ENCODE measurements at regions not wholly inside any gene's neighbourhood (a gene's known extent, or its start where the extent isn't known, plus 50 kb on each side); places are given as distances from the start of the nearest gene placed in this dataset.
"Not testable (repeated sequence)": the region's sequence is repeated elsewhere in the genome, so short reads cannot be mapped to it uniquely, and the experiment has no call there.

- DNase-seq = no peak
Measured at GRCh38 chrX:116863029-116863428, 400.3 kb upstream of the CT83 start.

- no peak for DNase-seq
Measured at GRCh38 chrX:116862340-116862739, 399.6 kb upstream of the CT83 start.

- no peak for DNase-seq
Measured at GRCh38 chrX:116841290-116841689, 378.5 kb upstream of the CT83 start.

DNA sequence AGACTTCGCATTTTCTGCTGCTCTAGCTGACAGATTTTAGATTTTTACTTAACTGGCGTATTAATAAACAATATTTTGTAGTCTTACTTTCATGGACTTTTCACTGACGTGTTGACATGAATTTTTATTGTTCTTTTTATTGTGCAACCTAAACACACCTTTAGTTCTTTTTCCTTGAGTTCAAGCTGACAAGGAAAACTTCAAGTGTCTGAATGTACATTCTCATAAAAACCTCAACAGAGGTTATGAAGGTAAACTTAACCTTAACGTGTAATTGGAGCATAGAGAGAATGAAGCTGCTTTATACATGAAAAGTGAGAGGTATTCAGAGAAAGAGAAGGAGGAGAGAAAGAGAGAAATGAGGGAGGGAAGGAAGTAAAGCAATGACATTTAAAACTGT, 364.3 kb upstream of the CT83 start:
- DNase-seq = no peak

DNA sequence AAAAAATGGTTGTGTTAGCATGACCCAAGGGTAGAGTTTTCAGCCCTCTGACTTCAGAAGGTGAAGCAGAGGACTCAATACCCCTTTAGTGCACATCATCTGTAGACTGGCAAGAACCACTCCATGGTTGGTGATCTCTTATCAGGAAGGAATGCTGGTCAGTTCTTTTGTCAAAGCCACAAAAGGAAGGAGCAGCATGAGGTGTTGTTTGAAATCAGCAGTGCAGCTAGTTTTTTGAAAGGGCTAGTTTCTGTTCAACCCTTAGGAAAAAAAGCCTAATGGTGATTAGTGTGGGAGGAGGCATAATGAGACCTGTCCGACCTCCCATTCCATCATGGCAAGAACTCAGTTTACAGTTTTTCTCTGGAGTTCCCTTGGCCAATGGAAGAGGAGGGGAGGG, 362.0 kb upstream of the CT83 start:
- no peak for DNase-seq

- DNase-seq = no peak
Measured at GRCh38 chrX:116823677-116824076, 360.9 kb upstream of the CT83 start.

DNA sequence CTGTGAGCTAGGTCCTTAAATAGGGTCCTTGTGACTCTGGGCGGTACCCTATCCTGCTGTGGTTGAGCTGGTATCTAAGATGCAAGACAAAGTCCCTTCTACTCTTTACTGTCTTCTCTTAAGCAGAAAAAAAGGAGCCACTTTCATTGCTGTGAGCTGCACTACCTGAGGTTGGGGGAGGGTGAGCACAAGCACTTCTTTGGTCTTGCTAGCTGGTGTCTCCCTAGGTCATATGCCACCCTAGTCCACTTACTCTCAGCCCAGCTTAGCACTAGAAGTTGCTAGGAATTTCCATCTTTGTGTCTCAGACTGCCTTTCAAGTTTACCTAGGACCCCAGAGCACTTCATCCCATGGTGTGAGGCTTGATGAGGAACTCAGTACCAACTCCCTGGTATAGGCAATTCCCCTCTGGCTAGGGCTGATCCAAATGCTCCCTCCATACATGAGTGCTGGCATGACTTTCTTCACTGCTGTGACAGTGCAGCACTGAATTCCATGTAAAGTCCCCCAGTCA, 343.6 kb upstream of the CT83 start:
- DNase-seq = no peak

DNA sequence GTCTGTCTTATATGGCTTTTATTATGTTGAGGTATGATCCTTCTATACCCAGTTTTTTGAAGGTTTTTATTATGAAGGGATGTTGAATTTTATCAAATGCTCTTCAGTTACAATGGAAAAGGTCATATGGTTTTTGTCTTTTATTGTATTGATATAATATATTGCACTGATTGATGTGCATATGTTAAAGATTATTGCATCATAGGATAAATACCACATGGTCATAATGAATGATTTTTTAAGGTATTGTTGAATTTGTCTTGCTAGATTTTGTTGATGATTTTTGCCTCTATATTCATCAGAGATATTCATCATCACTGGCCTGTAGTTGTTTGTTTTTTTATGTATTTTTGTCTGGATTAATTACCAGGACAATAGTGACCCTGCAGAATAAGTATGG, 339.2 kb upstream of the CT83 start:
- no peak for DNase-seq

GRCh38 chrX:116781926-116782325, 319.1 kb upstream of the CT83 start:
- DNase-seq = no peak

- peak; percentile 20 for DNase-seq
Measured at GRCh38 chrX:116757491-116757890, 294.7 kb upstream of the CT83 start.

DNA sequence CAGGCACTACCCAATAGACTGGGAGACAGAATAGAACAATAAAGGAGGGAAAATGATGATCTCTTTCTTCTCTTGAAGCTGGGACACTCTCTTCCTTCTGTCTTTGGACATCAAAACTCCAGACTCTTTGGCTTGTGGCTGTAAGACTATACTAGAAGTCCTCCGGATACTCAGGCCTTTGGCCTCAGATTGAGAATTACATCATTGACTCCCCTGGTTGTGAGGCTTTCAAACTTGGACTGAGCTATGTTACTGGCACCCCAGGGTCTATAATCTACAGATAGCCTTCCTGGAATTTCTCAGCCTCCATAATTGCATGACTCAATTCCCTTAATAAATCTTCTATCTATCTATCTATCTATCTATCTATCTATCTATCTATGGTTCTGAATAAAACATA, 294.2 kb upstream of the CT83 start:
- DNase-seq = peak; percentile 18

DNA sequence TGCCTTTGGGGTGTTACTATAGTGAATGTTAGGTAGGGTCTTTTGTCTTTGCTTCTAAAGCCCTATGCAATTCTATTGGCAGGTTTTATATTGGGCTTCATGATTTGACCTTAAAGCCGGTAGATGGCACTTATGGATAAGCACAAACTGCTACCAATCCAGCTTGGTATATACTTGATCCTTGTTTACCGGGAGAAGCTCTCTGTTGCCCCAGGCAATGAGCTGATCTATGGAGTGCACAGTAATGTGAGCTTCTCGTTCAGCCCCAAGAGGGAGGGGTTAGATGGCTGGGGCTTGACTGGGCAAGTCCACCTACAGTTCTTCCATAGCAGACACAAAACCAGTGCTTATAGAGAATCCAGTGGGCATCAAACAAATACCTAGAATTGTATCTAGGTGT, 287.2 kb upstream of the CT83 start:
- no peak for DNase-seq

DNA sequence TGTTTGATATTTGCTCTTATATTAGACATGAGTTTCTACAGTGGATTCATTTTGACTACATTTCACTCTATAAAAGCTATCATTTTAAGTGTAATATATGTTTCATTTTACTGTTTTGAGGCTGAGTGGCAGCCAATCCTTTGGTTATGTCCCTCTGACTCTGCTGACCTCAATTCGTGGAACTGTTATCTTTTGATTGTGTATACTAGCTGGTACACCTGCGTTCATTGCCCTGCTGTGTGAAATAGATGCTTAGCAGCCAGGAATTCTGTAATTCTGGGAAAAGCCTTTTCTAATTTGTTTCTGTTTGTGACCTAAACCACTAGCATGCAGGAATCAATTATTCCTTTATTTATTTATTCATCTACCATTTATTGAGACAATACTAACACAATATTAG, 269.4 kb upstream of the CT83 start:
- no peak for DNase-seq

DNA sequence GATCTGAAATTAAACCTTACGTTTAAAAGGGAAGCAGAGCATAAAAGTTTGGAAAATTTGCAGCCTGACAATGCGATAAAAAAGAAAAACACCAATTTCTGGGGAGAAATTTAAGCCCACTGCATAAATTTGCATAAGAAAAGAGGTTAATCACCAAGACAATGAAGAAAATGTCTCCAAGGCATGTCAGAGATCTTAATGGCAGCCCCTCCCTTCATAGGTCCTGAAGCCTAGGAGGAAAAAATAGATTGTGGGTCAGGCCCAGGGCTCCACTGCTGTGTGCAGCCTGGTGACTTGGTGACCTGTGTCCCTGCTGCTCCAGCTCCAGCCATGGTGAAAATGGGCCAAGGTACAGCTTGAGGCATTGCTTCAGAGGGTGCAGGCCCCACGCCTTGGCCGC, 264.0 kb upstream of the CT83 start:
- DNase-seq = no peak

- no peak for DNase-seq
Measured at GRCh38 chrX:116694046-116694445, 231.3 kb upstream of the CT83 start.

- DNase-seq = not testable (repeated sequence)
Measured at GRCh38 chrX:116679544-116679943, 216.8 kb upstream of the CT83 start.

DNA sequence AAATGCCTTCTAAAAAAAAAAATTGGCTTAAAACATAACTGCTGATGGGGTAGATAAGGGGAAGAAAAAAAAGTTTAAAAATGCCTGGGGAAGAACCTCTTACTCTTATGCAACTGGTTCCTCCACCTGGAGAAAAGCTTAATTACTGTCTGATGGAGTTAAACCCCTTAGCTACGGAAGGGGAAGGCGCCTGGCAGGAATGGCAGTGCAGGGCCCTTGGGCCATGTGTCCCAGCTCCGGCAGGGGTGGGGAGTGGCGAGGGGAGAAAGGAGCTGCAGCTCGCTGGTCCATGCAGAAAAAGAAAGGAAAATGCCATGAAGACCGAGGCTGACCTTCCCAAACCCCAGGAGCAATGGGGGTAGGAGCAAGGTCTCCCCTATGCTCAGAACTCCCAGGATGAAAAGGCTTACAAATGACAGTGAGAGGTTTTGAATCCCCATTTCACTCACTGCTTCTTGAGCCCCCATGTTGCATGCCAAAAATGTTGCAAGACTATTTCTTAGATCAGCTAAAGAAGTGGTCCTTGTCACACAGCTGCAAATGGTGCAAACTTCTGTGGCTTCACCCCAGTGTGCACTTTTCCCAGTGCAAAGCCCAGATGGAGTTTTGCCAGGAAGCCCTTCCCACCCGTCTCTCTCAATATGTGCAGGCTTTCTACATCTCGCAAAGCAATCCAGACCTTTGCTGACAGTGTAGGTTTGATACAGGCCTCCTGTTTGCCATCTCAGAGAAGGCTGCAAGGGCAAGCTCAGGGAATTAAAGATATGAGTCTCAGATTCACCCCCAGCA, 204.8 kb upstream of the CT83 start:
- DNase-seq = no peak

DNA sequence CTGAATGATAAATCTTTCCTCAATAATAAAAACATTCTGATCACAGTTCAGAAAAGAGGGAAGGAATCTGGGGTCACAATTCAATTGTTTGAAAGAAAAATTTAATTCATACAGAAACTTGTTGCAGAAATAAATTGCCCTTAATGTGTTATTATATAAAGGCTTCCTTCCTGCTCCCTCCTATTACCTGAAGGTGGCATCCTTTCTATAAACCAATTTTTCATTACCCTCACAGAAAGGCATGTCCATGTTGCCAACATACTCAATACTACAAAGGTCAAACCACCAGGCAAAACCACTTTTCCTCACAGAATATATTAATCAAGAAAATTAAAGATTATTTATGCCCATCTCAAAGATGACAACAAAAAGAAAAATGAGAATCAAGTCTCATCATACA, 194.3 kb upstream of the CT83 start:
- no peak for DNase-seq

DNA sequence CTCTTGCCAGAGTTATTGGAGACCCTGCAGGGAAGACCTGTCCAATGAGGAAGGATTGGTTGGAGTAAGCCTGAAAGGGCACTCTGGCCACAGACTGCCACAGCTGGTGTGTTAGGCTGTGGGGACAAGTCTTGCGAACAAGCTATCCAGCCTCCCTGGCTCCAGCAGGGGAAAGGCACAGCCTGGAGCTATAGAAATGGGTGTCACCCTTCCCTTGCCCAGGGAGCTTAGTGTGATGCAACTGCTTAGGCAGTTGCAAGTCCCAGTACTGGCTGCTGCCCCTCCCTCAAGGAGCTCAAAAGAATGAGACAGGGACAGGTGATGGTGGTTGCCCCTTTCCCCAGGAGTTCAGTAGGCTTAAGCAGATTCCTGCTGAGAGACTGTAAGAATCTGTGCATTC, 165.7 kb upstream of the CT83 start:
- DNase-seq = no peak

DNA sequence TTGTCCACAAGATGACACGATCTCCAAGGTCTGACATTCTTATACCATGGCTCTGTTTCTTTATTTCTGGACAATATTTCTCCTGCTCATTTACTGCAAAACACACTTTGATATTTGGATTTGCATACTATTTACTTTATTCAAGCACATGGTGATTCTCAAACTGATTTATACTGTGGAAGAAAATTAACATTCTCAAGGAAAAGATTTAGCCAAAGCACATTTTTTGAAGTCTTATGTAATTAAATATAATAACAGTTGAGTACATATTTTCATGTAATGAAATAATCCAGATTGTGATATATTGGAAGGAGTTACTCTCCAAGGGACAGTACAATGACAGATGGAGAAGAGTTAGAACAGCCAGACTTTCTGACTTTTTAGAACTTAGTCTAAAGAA, 155.8 kb upstream of the CT83 start:
- DNase-seq = no peak

DNA sequence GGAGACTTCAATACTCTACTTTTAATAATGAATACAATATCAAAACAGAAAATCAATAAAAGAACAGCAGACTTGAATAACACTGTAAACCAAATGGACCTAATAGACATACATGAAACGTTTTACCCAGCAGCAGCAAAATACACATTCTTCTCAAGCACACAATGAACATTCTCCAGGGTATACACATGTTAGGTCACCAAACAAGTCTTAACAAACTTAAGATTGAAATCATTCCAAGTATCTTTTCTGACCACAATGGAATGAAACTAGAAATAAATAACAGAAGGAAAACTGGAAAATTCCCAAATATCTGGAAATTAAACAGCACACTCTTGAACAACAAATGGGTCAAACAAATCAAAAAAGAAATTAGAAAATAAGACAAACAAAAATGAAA, 145.0 kb upstream of the CT83 start:
- DNase-seq = no peak

GRCh38 chrX:116605576-116605975, 142.8 kb upstream of the CT83 start:
- DNase-seq = no peak

DNA sequence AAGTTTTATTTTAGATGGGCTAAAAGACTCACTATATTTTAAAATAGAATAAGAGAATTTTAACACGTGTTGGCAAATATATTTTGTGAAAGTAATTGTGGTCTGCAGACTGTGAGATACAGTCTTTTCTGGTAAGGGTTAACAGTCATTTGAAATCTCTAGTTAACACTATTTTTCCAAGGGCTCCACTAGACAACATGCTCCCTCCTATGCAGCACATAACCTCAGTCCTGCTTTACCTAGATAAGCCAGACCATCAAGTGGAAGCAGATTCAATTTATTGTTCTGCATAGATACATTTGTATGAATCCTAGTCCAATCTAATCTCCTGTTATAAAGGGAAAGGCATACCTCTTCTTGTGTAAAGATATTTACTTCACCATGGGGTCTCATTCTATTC, 133.2 kb upstream of the CT83 start:
- DNase-seq = no peak
